SK-N-SH (cell line): ENCODE measurements at regions not wholly inside any gene's neighbourhood (a gene's known extent, or its start where the extent isn't known, plus 50 kb on each side); places are given as distances from the start of the nearest gene placed in this dataset.

Experiments used
- CTCF ChIA-PET: fragments of 300-600, 350-600 bp; formaldehyde crosslinking; extraction: SDS; loops from one replicate; lab custom pipeline; 2021; lab: Yijun Ruan, JAX
- POLR2A ChIA-PET: fragments of 350-600 bp; sonication (Branson Sonifier 250); formaldehyde crosslinking; extraction: SDS; loops from one replicate; lab custom pipeline; 2020; ENCODE audit warnings: antibody characterized with exemption, inconsistent platforms; lab: Yijun Ruan, JAX
- DNase-seq: peaks from one replicate; pipeline ENCODE4 v3.0.0; 2012
- H2AFZ ChIP-seq: fragments of 200-600 bp; sonication (generic); 2 replicates; pipeline ENCODE4 v1.8.1; 2016; ENCODE audit warnings: antibody characterized with exemption, mild to moderate bottlenecking, low read depth
- H3F3A ChIP-seq: fragments of 200-600 bp; sonication (generic); replicated peaks from 2 replicates; pipeline ENCODE3; 2016; ENCODE audit warnings: antibody characterized with exemption, mild to moderate bottlenecking; ENCODE audit not compliant: insufficient read depth
- H3K27ac ChIP-seq, 2 experiments: fragments of 200-500 bp in 1 of 2; fragments of 200-600 bp in 1 of 2; sonication (Bioruptor generic) in 1 of 2; sonication (generic), shearing (Covaris generic) in 1 of 2; 2 replicates each; pipeline versions ENCODE4 v1.5.1 to v1.6.1; 2014 to 2016; ENCODE audit warnings: low read depth in 2 of 2, inconsistent platforms in 1 of 2, low read length in 1 of 2, mild to moderate bottlenecking in 1 of 2, mixed read lengths in 1 of 2
- H3K27me3 ChIP-seq: fragments of 200-600 bp; sonication (generic), shearing (Covaris generic); 2 replicates; pipeline ENCODE4 v1.6.1; 2016; ENCODE audit warnings: mixed run types; ENCODE audit not compliant: insufficient read depth
- H3K36me3 ChIP-seq, 2 experiments: fragments of 200-500 bp in 1 of 2; fragments of 200-600 bp in 1 of 2; sonication (Bioruptor generic) in 1 of 2; sonication (generic) in 1 of 2; replicated peaks in 1 of 2; 2 replicates each; pipeline versions ENCODE3 to v1.5.1; 2014 to 2016; ENCODE audit warnings: low read length in 1 of 2, mild to moderate bottlenecking in 1 of 2; ENCODE audit not compliant: insufficient read depth in 2 of 2, control insufficient read depth in 1 of 2
- H3K4me1 ChIP-seq, 2 experiments: fragments of 200-500 bp in 1 of 2; fragments of 200-600 bp in 1 of 2; sonication (Bioruptor generic) in 1 of 2; sonication (generic), shearing (Covaris generic) in 1 of 2; 2 replicates each; pipeline versions ENCODE4 v1.5.1 to v1.6.1; 2014 to 2016; ENCODE audit warnings: low read depth in 1 of 2, low read length in 1 of 2, mixed run types in 1 of 2; ENCODE audit not compliant: insufficient read depth in 2 of 2, control insufficient read depth in 1 of 2
- H3K4me2 ChIP-seq: fragments of 200-600 bp; sonication (generic), shearing (Covaris generic); 2 replicates; pipeline ENCODE4 v1.6.1; 2017; ENCODE audit warnings: mixed run types
- H3K4me3 ChIP-seq, 2 experiments: fragments of 200-500 bp in 1 of 2; fragments of 200-600 bp in 1 of 2; sonication (Bioruptor generic) in 1 of 2; sonication (generic), shearing (Covaris generic) in 1 of 2; 2 replicates each; pipeline versions ENCODE4 v1.5.1 to v1.8.1; 2014 to 2016; ENCODE audit warnings: low read depth in 2 of 2, inconsistent platforms in 1 of 2, low read length in 1 of 2, mild to moderate bottlenecking in 1 of 2, mixed read lengths in 1 of 2, moderate library complexity in 1 of 2
- H3K79me2 ChIP-seq: fragments of 200-600 bp; sonication (generic); 2 replicates; pipeline ENCODE4 v1.8.1; 2017; ENCODE audit warnings: mild to moderate bottlenecking; ENCODE audit not compliant: insufficient read depth
- H3K9ac ChIP-seq: fragments of 200-600 bp; sonication (generic); 2 replicates; pipeline ENCODE4 v1.6.1; 2017; ENCODE audit warnings: mixed run types
- H3K9me2 ChIP-seq: fragments of 200-600 bp; sonication (generic); 2 replicates; pipeline ENCODE4 v1.6.1; 2017; ENCODE audit warnings: mixed run types
- H3K9me3 ChIP-seq: fragments of 200-600 bp; sonication (generic); 2 replicates; pipeline ENCODE4 v1.6.1; 2017; ENCODE audit warnings: mixed run types, mild to moderate bottlenecking, moderate library complexity
- H4K20me1 ChIP-seq: fragments of 200-600 bp; sonication (generic); 2 replicates; pipeline ENCODE4 v1.6.1; 2017; ENCODE audit warnings: mild to moderate bottlenecking, mixed run types; ENCODE audit not compliant: insufficient read depth
- EP300 ChIP-seq, 2 experiments: IDR thresholded peaks; 2 replicates each; pipeline versions ENCODE4 v1.4.0 to v1.6.1; 2012; ENCODE audit warnings: borderline replicate concordance in 1 of 2, low read depth in 1 of 2, low read length in 1 of 2
- FOSL2 ChIP-seq: IDR thresholded peaks from 2 replicates; pipeline ENCODE4 v1.4.0; 2012; ENCODE audit warnings: low read depth, mild to moderate bottlenecking, moderate library complexity, borderline replicate concordance
- FOXJ3 ChIP-seq: sonication (generic); formaldehyde crosslinking; IDR thresholded peaks from 2 replicates; pipeline ENCODE4 v1.5.1; 2020; ENCODE audit warnings: mild to moderate bottlenecking, missing genetic modification reagents
- FOXM1 ChIP-seq: IDR thresholded peaks from 2 replicates; pipeline ENCODE4 v1.4.0; 2012; ENCODE audit warnings: low read depth, mild to moderate bottlenecking
- GABPA ChIP-seq: IDR thresholded peaks from 2 replicates; pipeline ENCODE4 v1.4.0; 2012; ENCODE audit warnings: low read depth, mild to moderate bottlenecking
- JUND ChIP-seq: IDR thresholded peaks from 2 replicates; pipeline ENCODE4 v1.4.0; 2012
- MEF2A ChIP-seq: IDR thresholded peaks from 2 replicates; pipeline ENCODE4 v1.4.0; 2012; ENCODE audit warnings: low read depth, borderline replicate concordance
- NFIC ChIP-seq: IDR thresholded peaks from 2 replicates; pipeline ENCODE4 v1.4.0; 2012; ENCODE audit warnings: borderline replicate concordance
- RCOR1 ChIP-seq: fragments of 150-350 bp; IDR thresholded peaks from 2 replicates; pipeline ENCODE4 v1.6.1; 2017; ENCODE audit warnings: antibody characterized with exemption, low read length
- RFX5 ChIP-seq: IDR thresholded peaks from 2 replicates; pipeline ENCODE4 v1.6.1; 2012; ENCODE audit warnings: mild to moderate bottlenecking, improper control_type of control experiment, low read length
- RXRA ChIP-seq: IDR thresholded peaks from 2 replicates; pipeline ENCODE4 v1.4.0; 2012; ENCODE audit warnings: low read depth, mild to moderate bottlenecking, borderline replicate concordance
- SIN3A ChIP-seq: IDR thresholded peaks from 2 replicates; pipeline ENCODE4 v1.6.1; 2012; ENCODE audit warnings: low read depth, mild to moderate bottlenecking, low read length, moderate library complexity, borderline replicate concordance
- SMC3 ChIP-seq: IDR thresholded peaks from 2 replicates; pipeline ENCODE4 v1.6.1; 2012; ENCODE audit warnings: low read depth, low read length, improper control_type of control experiment
- TCF12 ChIP-seq: IDR thresholded peaks from 2 replicates; pipeline ENCODE4 v1.4.0; 2012
- WGBS: methylation state at CpG from one replicate; pipeline ENCODE4 v1.1.6; 2017; ENCODE audit warnings: low lambda C conversion rate; 5-methylcytosine and 5-hydroxymethylcytosine counted together
- TF ChIP-seq, protein P1 (sequence below): IDR thresholded peaks from 2 replicates; pipeline ENCODE4 v1.4.0; 2012; ENCODE audit warnings: low read depth, borderline replicate concordance
- TF ChIP-seq, protein P2 (sequence below): IDR thresholded peaks from 2 replicates; pipeline ENCODE4 v1.4.0; 2012; ENCODE audit warnings: low read depth
- TF ChIP-seq, protein P3 (sequence below): IDR thresholded peaks from 2 replicates; pipeline ENCODE4; 2012
- TF ChIP-seq, protein P4 (sequence below): fragments of 200-600 bp; sonication (generic); IDR thresholded peaks from 2 replicates; pipeline ENCODE4 v1.6.1; 2017; ENCODE audit warnings: antibody characterized with exemption, mild to moderate bottlenecking, moderate library complexity
- TF ChIP-seq, protein P5 (sequence below): IDR thresholded peaks from 2 replicates; pipeline ENCODE4 v1.4.0; 2012; ENCODE audit warnings: low read depth, borderline replicate concordance
- TF ChIP-seq, protein P6 (sequence below): fragments of 150-350 bp; IDR thresholded peaks from 2 replicates; pipeline ENCODE4 v1.6.1; 2016; ENCODE audit warnings: mild to moderate bottlenecking, low read depth, low read length

DNA sequence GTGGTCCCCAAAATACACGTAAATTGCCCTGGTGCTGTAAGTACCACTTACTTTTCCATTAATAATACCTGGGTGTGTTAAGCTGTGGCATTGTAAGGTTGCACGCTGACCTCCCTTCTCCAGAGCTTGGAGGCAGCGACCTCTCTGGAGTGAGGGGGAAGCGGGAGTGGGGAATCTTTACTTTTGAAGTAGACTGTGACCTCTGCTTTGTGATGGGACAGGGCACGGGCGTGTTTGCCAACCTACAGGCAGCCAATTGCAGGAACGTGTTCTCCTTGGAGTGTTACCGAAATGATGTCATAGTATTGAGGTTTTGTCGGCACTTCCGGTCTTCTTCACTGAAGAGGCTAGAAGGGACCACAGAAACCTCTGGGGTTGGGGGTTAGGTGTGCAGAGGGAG is 227.3 kb upstream of the C2CD4B start:
- Histone ChIP-seq H3K4me3 (peak overlapping the region; percentile 98 to 99), H3K79me2 (peaks cover 74% of the 10 kb centered on the region), H3K36me3 (peaks cover 0 to 1% of the 10 kb centered on the region in 2 experiments), H3K4me2 (peak overlapping the region; percentile 92), H3K9me2 (no peaks in the 10 kb centered on the region), H3F3A (peaks cover 19% of the 10 kb centered on the region), H3K9ac (peak overlapping the region; percentile 98), H4K20me1 (no peaks in the 10 kb centered on the region), H2AFZ (peak overlapping the region; percentile 95; the same call in 1 of the 2 replicates), H3K27me3 (no peaks in the 10 kb centered on the region), H3K9me3 (no peaks in the 10 kb centered on the region), H3K27ac (peak overlapping the region in 1 of 2 experiments; percentile 48; a peak in 1 of 4 replicates), H3K4me1 (peaks cover 0 to 12% of the 10 kb centered on the region in 2 experiments; a peak in 3 of 4 replicates)
- POLR2A ChIA-PET: interaction anchor here (1.2 to 1.9 kb wide), 2 partner anchors 67 to 245 kb away, joined by 3 to 8 read pairs; no protein-coding TSS in a partner anchor
- no peak for DNase-seq
- TF ChIP-seq, protein P1, sequence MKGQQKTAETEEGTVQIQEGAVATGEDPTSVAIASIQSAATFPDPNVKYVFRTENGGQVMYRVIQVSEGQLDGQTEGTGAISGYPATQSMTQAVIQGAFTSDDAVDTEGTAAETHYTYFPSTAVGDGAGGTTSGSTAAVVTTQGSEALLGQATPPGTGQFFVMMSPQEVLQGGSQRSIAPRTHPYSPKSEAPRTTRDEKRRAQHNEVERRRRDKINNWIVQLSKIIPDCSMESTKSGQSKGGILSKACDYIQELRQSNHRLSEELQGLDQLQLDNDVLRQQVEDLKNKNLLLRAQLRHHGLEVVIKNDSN: no peak
- TF ChIP-seq FOXJ3 (CRISPR knock-in tag): no peak
- no peak for TF ChIP-seq RFX5
- no peak for TF ChIP-seq JUND
- TF ChIP-seq, protein P2, sequence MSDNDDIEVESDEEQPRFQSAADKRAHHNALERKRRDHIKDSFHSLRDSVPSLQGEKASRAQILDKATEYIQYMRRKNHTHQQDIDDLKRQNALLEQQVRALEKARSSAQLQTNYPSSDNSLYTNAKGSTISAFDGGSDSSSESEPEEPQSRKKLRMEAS: no peak
- TF ChIP-seq, protein P3, sequence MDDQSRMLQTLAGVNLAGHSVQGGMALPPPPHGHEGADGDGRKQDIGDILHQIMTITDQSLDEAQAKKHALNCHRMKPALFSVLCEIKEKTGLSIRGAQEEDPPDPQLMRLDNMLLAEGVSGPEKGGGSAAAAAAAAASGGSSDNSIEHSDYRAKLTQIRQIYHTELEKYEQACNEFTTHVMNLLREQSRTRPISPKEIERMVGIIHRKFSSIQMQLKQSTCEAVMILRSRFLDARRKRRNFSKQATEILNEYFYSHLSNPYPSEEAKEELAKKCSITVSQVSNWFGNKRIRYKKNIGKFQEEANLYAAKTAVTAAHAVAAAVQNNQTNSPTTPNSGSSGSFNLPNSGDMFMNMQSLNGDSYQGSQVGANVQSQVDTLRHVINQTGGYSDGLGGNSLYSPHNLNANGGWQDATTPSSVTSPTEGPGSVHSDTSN: no peak
- no peak for TF ChIP-seq EP300 (IDR thresholded peaks at IDR 0.05; ENCODE audit: borderline replicate concordance in 1 of 2, low read depth in 1 of 2, low read length in 1 of 2)
- TF ChIP-seq FOSL2: no peak
- no peak for TF ChIP-seq FOXM1
- TF ChIP-seq, protein P4, sequence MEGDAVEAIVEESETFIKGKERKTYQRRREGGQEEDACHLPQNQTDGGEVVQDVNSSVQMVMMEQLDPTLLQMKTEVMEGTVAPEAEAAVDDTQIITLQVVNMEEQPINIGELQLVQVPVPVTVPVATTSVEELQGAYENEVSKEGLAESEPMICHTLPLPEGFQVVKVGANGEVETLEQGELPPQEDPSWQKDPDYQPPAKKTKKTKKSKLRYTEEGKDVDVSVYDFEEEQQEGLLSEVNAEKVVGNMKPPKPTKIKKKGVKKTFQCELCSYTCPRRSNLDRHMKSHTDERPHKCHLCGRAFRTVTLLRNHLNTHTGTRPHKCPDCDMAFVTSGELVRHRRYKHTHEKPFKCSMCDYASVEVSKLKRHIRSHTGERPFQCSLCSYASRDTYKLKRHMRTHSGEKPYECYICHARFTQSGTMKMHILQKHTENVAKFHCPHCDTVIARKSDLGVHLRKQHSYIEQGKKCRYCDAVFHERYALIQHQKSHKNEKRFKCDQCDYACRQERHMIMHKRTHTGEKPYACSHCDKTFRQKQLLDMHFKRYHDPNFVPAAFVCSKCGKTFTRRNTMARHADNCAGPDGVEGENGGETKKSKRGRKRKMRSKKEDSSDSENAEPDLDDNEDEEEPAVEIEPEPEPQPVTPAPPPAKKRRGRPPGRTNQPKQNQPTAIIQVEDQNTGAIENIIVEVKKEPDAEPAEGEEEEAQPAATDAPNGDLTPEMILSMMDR: no peak
- TF ChIP-seq NFIC: no peak
- TF ChIP-seq SMC3: no peak
- no peak for TF ChIP-seq RCOR1
- no peak for TF ChIP-seq MEF2A
- TF ChIP-seq, protein P5, sequence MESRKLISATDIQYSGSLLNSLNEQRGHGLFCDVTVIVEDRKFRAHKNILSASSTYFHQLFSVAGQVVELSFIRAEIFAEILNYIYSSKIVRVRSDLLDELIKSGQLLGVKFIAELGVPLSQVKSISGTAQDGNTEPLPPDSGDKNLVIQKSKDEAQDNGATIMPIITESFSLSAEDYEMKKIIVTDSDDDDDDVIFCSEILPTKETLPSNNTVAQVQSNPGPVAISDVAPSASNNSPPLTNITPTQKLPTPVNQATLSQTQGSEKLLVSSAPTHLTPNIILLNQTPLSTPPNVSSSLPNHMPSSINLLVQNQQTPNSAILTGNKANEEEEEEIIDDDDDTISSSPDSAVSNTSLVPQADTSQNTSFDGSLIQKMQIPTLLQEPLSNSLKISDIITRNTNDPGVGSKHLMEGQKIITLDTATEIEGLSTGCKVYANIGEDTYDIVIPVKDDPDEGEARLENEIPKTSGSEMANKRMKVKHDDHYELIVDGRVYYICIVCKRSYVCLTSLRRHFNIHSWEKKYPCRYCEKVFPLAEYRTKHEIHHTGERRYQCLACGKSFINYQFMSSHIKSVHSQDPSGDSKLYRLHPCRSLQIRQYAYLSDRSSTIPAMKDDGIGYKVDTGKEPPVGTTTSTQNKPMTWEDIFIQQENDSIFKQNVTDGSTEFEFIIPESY: no peak
- TF ChIP-seq RXRA: no peak
- no peak for TF ChIP-seq TCF12
- TF ChIP-seq, protein P6, sequence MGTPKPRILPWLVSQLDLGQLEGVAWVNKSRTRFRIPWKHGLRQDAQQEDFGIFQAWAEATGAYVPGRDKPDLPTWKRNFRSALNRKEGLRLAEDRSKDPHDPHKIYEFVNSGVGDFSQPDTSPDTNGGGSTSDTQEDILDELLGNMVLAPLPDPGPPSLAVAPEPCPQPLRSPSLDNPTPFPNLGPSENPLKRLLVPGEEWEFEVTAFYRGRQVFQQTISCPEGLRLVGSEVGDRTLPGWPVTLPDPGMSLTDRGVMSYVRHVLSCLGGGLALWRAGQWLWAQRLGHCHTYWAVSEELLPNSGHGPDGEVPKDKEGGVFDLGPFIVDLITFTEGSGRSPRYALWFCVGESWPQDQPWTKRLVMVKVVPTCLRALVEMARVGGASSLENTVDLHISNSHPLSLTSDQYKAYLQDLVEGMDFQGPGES: no peak
- no peak for TF ChIP-seq SIN3A
- no peak for TF ChIP-seq GABPA
- CTCF ChIA-PET: interaction anchor here (0.6 to 3.7 kb wide), 24 partner anchors 12 to 316 kb away, joined by 3 to 33 read pairs (median 3); no protein-coding TSS in a partner anchor
- 79% methylated on average over 9 of the region's 10 CpGs for WGBS
